HEK293T (cell line): ENCODE measurements at regions not wholly inside any gene's neighbourhood (a gene's known extent, or its start where the extent isn't known, plus 50 kb on each side); places are given as distances from the start of the nearest gene placed in this dataset.

Experiments used
- ELF4 ChIP-seq: fragments of 450-650 bp; IDR thresholded peaks from 2 replicates; pipeline ENCODE4 v1.6.1; 2017; ENCODE audit warnings: antibody characterized with exemption
- FOXM1 ChIP-seq: fragments of 450-650 bp; IDR thresholded peaks from 2 replicates; pipeline ENCODE4 v1.6.1; 2017; ENCODE audit warnings: mild to moderate bottlenecking, borderline replicate concordance
- HDGF ChIP-seq: fragments of 450-650 bp; IDR thresholded peaks from 2 replicates; pipeline ENCODE4 v1.6.1; 2017; ENCODE audit warnings: antibody characterized with exemption, borderline replicate concordance
- SUZ12 ChIP-seq: fragments of 450-650 bp; IDR thresholded peaks from 2 replicates; pipeline ENCODE4 v1.6.1; 2016; ENCODE audit warnings: mild to moderate bottlenecking

DNA sequence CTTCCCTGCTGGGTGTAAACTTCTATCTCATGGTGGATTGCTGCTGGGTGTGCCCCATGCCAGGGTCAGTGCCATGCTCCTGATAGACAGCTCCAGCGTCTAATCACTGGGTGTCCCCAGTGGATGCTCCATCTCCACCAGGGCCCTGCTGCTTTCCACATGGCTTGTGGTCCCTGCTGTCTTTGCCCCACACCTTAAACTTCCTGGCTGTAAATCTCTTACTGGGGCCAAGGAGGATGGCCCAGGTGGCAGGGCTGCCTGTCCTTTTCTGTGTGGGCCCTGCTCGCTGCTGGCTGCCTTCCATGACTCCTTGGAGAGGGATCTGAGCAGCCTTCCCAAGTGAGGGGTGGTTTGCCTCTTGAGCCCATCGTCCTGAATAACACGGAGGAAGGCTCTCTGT, 51.8 kb downstream of the RGS12 start:
- TF ChIP-seq HDGF (no peak), SUZ12 (no peak), ELF4 (no peak), FOXM1 (no peak)
